GM12873 (cell line): ENCODE measurements at regions not wholly inside any gene's neighbourhood (a gene's known extent, or its start where the extent isn't known, plus 50 kb on each side); places are given as distances from the start of the nearest gene placed in this dataset.

Source experiments
- CTCF ChIP-seq: IDR thresholded peaks from 2 replicates; pipeline ENCODE4 v1.5.1; 2012; ENCODE audit warnings: low read depth, mild to moderate bottlenecking, moderate library complexity, low read length, control low read depth; ENCODE audit not compliant: insufficient read depth; ENCODE audit errors: missing control alignments

- TF ChIP-seq CTCF: no peak
These were observed 163.1 kb downstream of the TLE3 start for GRCh38 chr15:69934607-69935006.

GRCh38 chr15:69939513-69940440, 157.9 kb downstream of the TLE3 start:
- no peak for TF ChIP-seq CTCF

- no peak for TF ChIP-seq CTCF
These were observed 157.0 kb downstream of the TLE3 start for GRCh38 chr15:69940441-69941300.

GRCh38 chr15:69941301-69941605, 156.5 kb downstream of the TLE3 start:
- TF ChIP-seq CTCF: no peak

GRCh38 chr15:69941706-69942495, 155.8 kb downstream of the TLE3 start:
- no peak for TF ChIP-seq CTCF

GRCh38 chr15:69943637-69944036, 154.1 kb downstream of the TLE3 start:
- TF ChIP-seq CTCF: no peak
